ENCODE measurements at regions not wholly inside any gene's neighbourhood (a gene's known extent, or its start where the extent isn't known, plus 50 kb on each side); places are given as distances from the start of the nearest gene placed in this dataset.

DNA sequence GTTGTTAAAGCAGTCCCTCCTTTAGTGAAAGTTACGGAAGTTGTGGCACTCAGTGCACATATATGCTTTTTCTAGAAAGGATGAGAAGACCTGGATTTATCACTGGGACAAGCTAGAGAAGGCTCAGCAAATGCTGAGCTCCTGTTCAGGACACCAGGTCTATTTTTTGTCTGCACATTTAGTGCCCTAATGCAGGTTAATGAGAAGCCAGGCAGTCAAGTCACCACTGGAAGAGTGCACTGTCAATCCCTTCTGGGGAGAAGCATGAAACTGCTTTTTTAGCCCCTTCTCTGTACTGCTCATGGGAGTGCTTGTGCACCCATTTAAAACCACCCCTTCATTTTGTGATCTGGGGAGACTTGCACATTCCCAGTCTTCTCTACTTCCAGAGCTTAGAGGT is 624.1 kb upstream of the USP24 start:
- no peak for TF ChIP-seq POLR2AphosphoS5 (IDR thresholded peaks at IDR 0.05; ENCODE audit: low read depth, low read length)
- no peak for TF ChIP-seq POLR2A (IDR thresholded peaks at IDR 0.05; ENCODE audit: low read depth, low read length)
- no peak for TF ChIP-seq TAF1 (IDR thresholded peaks at IDR 0.05; ENCODE audit: borderline replicate concordance, low read depth, low read length)
- no peak for DNase-seq (ENCODE audit: insufficient read length)
- no peak for FAIRE-seq

DNA sequence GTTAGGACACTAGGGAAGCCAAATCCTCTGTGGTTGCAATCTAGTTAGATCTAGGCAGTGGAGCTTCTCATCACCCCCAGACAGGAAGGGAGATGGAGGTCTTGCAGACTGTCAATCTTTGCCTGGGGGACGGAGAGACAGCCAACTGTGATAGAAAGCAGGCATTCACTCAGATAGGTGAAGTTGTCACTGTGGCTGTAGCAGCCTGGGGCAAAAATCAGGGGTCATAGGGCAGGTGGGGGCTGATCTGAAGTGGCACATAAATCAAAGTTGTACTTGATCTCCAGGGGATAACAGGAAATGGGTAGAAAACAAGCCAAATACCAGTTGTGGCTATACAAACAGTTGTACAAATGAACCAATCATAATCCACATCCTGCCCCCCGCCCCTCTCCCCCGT is 620.9 kb upstream of the USP24 start:
- FAIRE-seq (no peak), DNase-seq (ENCODE audit: insufficient read length) (no peak)
- no peak for TF ChIP-seq TAF1 (IDR thresholded peaks at IDR 0.05; ENCODE audit: borderline replicate concordance, low read depth, low read length)
- TF ChIP-seq POLR2A (IDR thresholded peaks at IDR 0.05; ENCODE audit: low read depth, low read length) = no peak
- no peak for TF ChIP-seq POLR2AphosphoS5 (IDR thresholded peaks at IDR 0.05; ENCODE audit: low read depth, low read length)

DNA sequence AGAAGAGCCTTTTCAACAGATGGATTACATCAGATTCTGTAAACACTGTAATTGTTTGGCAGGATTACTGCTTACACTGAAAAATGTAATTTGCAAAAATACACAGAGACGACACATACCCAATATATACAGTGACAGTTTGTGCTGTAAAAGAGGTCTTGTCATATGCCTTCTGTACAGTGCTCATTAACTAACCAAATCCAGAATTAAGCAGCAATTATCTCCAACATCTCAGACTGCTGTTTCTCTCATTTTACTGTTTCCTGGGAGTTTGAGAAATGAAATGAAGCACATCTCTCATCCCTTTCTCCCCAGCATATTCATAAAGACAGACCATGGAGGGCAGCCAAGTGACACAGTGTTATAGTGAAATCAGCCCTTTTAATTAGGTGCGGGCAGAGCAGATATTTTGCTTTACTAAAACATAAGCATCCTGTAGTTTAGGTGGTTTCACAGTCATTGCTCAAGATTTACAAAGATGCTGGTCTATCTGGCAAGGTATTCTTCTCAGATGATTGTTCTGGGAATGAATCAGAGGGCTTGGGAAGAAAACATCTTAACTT is 618.4 kb upstream of the USP24 start:
- no peak for DNase-seq (ENCODE audit: insufficient read length)

DNA sequence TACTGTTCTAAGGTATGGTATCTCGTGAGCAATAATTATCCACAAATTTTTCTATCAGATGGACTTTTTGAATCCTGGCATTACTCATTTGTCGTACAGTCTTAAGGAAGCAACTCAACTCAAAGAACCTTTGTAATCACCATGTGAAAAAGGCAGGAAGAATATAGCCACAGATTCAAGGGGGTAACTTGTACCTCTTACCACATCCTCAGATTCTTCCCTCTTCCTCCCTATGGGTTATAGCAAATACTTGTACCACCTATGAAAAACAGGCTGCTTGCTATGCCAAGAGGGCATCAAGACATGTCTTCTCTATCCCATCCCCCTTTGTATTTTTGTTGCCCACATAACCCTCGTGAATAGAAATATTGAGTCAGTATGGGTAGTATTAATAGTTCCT is 616.6 kb upstream of the USP24 start:
- no peak for FAIRE-seq
- no peak for DNase-seq (ENCODE audit: insufficient read length)
- TF ChIP-seq TAF1 (IDR thresholded peaks at IDR 0.05; ENCODE audit: borderline replicate concordance, low read depth, low read length) (no peak), POLR2AphosphoS5 (IDR thresholded peaks at IDR 0.05; ENCODE audit: low read depth, low read length) (no peak), POLR2A (IDR thresholded peaks at IDR 0.05; ENCODE audit: low read depth, low read length) (no peak)

More for the DNA sequence above, 618.4 kb upstream of the USP24 start:
- no peak for FAIRE-seq
- TF ChIP-seq POLR2A (IDR thresholded peaks at IDR 0.05; ENCODE audit: low read depth, low read length) (no peak), TAF1 (IDR thresholded peaks at IDR 0.05; ENCODE audit: borderline replicate concordance, low read depth, low read length) (no peak), POLR2AphosphoS5 (IDR thresholded peaks at IDR 0.05; ENCODE audit: low read depth, low read length) (no peak)

DNA sequence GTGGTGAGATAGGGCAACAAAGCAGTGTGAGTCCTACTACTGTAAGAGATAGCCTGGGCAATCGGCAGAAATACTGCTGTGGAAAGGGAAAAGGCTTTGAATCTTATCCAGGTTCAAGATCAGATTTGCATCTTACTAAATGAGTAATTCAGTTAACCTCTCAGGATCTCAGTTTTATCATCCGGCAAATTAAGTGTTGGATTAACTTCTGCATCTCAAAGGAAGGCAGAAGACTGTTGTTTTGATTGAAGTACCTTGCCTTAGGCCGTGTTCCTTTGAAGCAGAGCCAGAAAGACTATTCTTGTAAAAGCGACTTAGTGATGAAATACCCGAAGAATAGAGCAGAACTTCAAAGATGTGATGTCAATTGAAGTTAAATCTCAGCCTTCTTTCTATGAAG is 612.9 kb upstream of the USP24 start:
- no peak for FAIRE-seq
- DNase-seq (ENCODE audit: insufficient read length) = no peak
- TF ChIP-seq POLR2A (IDR thresholded peaks at IDR 0.05; ENCODE audit: low read depth, low read length) (no peak), TAF1 (IDR thresholded peaks at IDR 0.05; ENCODE audit: borderline replicate concordance, low read depth, low read length) (no peak), POLR2AphosphoS5 (IDR thresholded peaks at IDR 0.05; ENCODE audit: low read depth, low read length) (no peak)

DNA sequence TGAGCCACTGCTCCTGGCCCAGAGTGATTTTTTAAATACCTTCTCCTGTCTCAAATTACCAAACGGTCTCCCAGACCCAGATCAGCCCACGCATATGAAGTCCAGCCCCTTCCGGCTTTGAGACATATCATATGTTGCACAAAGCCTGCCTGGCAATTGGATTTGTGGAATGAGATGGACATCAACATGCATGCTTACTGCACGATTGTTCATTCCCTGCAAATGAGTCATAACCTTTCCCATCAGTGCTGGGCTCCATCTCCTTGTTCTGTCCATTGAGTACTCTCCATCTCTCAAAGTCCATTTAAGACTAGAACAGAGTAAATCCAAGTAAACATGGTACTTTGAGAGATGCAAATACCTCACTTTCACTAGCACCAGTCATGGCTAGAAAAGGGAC is 612.2 kb upstream of the USP24 start:
- TF ChIP-seq POLR2A (IDR thresholded peaks at IDR 0.05; ENCODE audit: low read depth, low read length) (no peak), POLR2AphosphoS5 (IDR thresholded peaks at IDR 0.05; ENCODE audit: low read depth, low read length) (no peak), TAF1 (IDR thresholded peaks at IDR 0.05; ENCODE audit: borderline replicate concordance, low read depth, low read length) (no peak)
- no peak for FAIRE-seq
- no peak for DNase-seq (ENCODE audit: insufficient read length)

DNA sequence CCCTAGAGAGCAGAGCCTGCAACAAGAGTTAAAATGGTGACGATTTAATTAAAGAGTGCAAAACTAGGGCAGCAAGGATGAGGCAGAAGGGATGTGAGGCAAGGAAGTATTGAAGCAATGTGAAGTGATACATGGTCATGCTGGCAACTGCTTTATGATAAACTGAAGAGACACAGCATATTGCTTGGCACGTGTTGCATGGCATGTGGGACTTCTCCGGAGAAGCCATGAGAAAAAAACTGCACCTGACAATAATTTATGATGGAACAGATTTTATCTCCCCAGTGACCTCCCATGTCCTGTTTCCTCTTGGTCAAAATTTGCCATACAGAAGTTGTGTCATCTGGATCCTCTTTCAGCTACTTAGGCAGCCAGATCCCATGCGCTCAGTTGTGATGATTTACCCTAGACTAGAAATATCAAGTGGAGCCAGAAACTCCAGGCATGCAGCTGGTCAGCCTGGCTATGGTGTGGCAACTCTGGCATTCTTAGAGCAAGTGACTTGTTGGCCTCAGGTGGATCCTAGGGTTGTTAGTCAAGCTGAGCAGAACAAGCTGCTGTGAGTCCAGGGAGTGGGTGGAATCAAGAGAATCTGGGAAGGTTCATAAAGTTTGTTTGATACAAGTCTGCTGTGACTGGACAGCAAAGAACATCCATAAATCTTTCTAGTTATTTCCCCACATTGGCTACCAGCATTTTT is 611.4 kb upstream of the USP24 start:
- FAIRE-seq (no peak), DNase-seq (ENCODE audit: insufficient read length) (no peak)
- TF ChIP-seq POLR2A (IDR thresholded peaks at IDR 0.05; ENCODE audit: low read depth, low read length) (no peak), POLR2AphosphoS5 (IDR thresholded peaks at IDR 0.05; ENCODE audit: low read depth, low read length) (no peak), TAF1 (IDR thresholded peaks at IDR 0.05; ENCODE audit: borderline replicate concordance, low read depth, low read length) (no peak)

DNA sequence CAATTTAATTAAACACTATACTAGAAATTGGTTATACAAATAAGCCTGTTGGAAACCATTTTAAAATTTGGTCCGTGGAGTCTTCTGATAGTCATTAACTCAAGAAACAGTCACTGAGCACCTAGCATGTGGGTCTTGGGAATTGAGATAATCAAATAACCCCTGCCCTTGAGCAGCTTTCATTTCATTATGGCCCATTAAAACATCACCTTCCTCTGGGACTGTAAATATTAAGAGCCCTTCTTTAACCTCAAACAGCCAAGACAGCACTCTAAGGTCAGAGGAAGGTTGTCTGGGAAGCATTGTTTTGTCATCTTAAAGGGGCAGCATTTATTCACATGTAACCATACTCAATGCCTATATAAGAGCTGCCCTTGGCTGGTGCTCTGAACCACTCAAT is 610.3 kb upstream of the USP24 start:
- no peak for DNase-seq (ENCODE audit: insufficient read length)
- no peak for FAIRE-seq
- no peak for TF ChIP-seq TAF1 (IDR thresholded peaks at IDR 0.05; ENCODE audit: borderline replicate concordance, low read depth, low read length)
- TF ChIP-seq POLR2A (IDR thresholded peaks at IDR 0.05; ENCODE audit: low read depth, low read length) = no peak
- TF ChIP-seq POLR2AphosphoS5 (IDR thresholded peaks at IDR 0.05; ENCODE audit: low read depth, low read length) = no peak

DNA sequence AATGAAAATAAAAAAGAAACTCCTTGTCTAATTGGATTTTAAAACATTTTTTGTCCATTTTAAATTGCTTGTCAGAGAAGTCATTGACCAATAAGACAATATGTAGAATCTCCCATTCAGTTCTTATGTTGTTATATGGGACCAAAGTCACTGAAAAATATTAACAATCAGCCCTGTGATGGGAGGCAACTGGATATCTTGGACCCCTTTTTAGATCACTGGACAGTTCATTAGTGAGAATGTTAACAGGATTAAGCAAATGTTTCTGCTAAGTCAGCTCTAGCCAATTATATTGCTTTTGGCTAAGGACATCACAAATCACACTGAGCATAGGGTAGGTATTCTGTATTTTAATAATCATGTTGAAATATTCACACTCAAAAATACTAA is 609.1 kb upstream of the USP24 start:
- DNase-seq (ENCODE audit: insufficient read length) (no peak), FAIRE-seq (no peak)
- TF ChIP-seq TAF1 (IDR thresholded peaks at IDR 0.05; ENCODE audit: borderline replicate concordance, low read depth, low read length) (no peak), POLR2A (IDR thresholded peaks at IDR 0.05; ENCODE audit: low read depth, low read length) (no peak), POLR2AphosphoS5 (IDR thresholded peaks at IDR 0.05; ENCODE audit: low read depth, low read length) (no peak)

DNA sequence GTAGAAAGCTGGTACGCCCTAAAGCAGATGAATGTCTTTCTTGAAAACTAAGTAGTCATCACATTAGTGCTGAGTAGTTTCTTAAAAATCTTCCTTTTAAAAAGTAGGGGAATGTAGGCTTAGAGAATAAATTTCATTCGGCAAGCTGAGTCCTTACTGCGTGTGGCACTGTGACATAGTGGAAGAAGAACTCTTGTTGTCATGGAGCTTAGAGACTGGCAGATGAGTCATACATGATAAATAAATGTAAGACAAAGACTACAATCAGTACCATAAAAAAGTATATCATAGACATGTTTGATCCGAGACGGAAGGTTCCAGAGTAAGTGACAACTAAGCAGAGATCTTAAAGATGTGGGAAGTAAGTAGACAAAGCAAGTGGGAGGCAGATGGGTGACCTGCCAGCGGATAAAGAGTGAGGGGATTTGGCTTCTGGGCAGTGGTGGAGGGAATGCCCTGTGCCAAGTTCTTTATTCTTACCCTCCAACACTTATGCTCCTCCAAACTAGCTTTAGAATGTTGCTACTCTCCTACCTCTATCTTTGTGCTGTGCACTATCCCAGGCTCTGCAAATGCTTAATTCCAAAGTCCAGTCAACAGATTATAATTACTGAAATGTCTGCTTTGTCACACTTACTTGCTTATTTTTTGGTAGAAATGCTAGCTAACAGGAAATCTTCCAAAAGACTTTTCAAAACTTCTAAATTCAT is 608.5 kb upstream of the USP24 start:
- DNase-seq (ENCODE audit: insufficient read length) (no peak), FAIRE-seq (no peak)
- TF ChIP-seq POLR2A (IDR thresholded peaks at IDR 0.05; ENCODE audit: low read depth, low read length) (no peak), POLR2AphosphoS5 (IDR thresholded peaks at IDR 0.05; ENCODE audit: low read depth, low read length) (no peak), TAF1 (IDR thresholded peaks at IDR 0.05; ENCODE audit: borderline replicate concordance, low read depth, low read length) (no peak)

DNA sequence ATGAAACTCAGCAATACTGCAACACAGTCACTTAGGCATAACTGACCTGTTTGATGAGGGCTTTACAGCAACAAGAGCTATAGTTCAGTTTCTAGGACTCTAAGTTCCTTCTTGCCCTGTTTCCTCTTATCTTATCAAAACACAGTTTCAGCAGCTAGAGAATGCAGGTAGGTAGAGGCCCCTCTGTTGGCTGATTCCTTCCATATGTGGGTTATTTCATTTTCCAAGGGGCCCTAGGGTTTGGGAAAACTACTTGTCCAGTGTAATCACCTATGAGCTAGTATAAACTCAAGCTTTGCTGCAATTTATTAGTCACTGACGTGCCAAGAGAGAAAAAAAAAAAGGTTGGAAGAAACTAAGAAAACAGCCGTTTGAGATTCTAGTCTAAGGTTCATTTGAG is 607.7 kb upstream of the USP24 start:
- TF ChIP-seq TAF1 (IDR thresholded peaks at IDR 0.05; ENCODE audit: borderline replicate concordance, low read depth, low read length) (no peak), POLR2A (IDR thresholded peaks at IDR 0.05; ENCODE audit: low read depth, low read length) (no peak), POLR2AphosphoS5 (IDR thresholded peaks at IDR 0.05; ENCODE audit: low read depth, low read length) (no peak)
- DNase-seq (ENCODE audit: insufficient read length) (no peak), FAIRE-seq (no peak)

DNA sequence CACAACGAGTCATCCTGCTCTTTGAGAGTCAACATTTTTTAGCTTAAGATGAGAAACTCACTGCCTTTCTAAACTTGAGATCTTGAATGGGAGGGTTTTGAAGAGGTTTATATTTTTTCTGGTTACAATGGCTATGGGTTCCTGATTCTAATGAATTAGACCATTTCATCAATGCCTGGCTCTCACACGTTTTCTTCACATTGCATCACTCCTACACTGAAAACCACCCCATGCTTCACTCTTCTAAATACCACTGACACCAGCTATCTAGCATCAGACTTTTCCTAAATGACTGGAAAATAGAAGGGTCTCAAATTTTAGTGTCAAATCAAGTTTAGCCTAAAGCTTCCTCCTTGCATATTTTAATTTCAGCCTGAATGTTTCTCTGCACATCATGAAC is 606.1 kb upstream of the USP24 start:
- DNase-seq (ENCODE audit: insufficient read length) (no peak), FAIRE-seq (no peak)
- TF ChIP-seq TAF1 (IDR thresholded peaks at IDR 0.05; ENCODE audit: borderline replicate concordance, low read depth, low read length) (no peak), POLR2AphosphoS5 (IDR thresholded peaks at IDR 0.05; ENCODE audit: low read depth, low read length) (no peak), POLR2A (IDR thresholded peaks at IDR 0.05; ENCODE audit: low read depth, low read length) (no peak)
